NCI-H460 (cell line): ENCODE measurements at regions not wholly inside any gene's neighbourhood (a gene's known extent, or its start where the extent isn't known, plus 50 kb on each side); places are given as distances from the start of the nearest gene placed in this dataset.
A peak's percentile ranks its signal among the peaks of the same experiment; 100 is the strongest.

Experiments used
- DNase-seq: peaks from one replicate; pipeline ENCODE4 v3.0.0-alpha.2; 2016; ENCODE audit warnings: low read depth; ENCODE audit errors: extremely low read depth

- DNase-seq, result no peak
These were observed 148.3 kb downstream of the ACTL8 start for GRCh38 chr1:17903386-17903785.

- no peak for DNase-seq
These were observed 149.2 kb downstream of the ACTL8 start for GRCh38 chr1:17904290-17904689.

GRCh38 chr1:17907999-17908398, 152.9 kb downstream of the ACTL8 start:
- no peak for DNase-seq

GRCh38 chr1:17908945-17909344, 153.8 kb downstream of the ACTL8 start:
- DNase-seq, result no peak

DNA sequence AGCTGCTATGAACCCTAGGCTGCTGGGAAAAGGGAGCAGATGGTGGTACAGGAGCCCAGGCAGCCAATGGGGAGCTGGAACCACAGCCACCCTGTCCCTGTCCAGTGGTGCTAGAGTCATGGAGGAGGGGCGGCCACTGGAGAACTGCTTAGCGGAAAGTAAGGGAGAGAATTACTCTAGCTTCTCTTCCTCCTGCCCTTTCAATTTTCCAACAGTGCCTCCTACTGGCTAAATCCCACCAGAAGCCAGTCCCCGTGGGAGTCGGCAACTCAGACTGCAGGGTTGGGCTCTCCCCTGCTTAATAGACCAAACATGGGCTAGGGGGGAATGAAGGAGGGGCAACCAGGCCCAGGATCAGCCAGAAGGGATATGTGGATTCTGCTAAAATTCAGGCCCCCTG, 154.5 kb downstream of the ACTL8 start:
- no peak for DNase-seq

GRCh38 chr1:17911791-17912190, 156.7 kb downstream of the ACTL8 start:
- no peak for DNase-seq

DNA sequence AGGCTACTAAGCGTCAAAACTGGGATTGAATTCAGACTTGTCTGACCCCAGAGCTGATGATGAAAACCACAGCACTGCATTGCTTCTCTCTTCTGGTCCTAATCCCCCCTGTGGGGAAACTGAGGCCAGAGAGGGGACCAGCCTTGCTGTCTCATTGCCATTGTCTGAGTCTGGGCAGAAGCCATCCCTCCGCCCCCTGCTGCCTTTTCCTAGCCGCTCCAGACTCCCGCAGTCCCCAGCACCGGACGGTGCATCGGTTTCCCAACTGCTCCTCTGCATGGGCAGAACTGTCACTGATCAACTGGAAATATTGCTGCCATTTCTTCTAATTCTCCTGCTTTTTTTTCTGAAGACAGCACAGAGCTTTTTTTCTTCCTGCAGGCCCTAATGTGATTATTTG, 157.4 kb downstream of the ACTL8 start:
- no peak for DNase-seq

DNA sequence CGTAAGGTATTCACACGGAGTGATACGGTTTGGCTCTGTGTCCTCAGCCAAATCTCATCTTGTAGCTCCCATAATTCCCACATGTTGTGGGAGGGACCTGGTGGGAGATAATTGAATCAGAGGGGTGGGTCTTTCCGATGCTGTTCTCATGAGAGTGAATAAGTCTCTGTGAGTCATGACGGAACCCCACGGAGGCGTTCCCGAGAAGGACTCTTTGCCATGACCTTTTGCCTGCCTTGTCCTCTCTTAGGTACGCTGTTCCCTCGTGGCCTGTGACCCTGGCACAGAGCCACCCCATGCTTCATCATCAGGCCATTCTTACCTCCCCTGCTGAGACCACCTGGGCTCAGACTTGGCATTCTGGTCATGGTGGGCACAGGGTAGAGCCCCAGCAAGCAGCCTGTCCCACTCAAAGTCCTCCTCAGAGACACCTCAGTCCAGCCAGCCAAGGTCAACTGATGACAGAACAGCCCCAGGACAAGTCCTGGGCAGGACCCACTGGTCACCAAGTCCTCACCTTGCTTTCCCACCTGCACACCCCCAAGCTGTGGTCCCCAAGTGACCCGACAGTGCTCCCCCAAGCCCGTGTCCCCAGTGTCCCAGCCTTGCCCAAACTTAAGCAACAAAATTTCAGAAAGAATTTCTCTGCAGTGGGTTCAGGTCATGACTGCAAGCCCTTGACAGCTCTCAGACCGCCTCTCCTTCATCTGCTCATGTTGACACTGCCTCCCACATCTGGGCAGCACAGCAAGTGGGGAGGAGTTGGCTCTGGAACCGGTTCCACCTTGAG, 158.4 kb downstream of the ACTL8 start:
- no peak for DNase-seq

GRCh38 chr1:17914131-17914530, 159.0 kb downstream of the ACTL8 start:
- no peak for DNase-seq

DNA sequence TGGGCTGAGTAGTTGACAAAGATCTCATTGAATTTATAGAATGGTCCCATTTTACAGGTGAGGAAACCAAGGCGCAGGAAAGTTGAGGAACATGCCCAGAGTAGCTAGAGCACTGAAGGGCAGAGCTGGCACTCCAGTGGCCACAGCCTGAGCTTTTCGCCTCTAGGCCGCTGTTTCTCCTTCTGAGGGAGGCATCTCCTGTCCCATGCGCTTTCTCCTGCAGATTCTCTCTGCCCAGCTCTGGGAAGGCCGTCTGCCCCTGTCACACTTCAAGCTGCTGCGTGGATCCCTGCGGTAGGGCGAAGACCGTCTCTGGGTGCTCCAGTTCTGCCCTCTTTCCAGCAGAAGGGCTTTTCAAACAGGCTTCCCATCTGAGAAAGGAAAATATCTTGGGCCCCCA, 159.9 kb downstream of the ACTL8 start:
- no peak for DNase-seq

GRCh38 chr1:17915511-17916197, 160.5 kb downstream of the ACTL8 start:
- DNase-seq, result no peak

- no peak for DNase-seq
These were observed 161.6 kb downstream of the ACTL8 start for GRCh38 chr1:17916702-17917101.

- peak; percentile 27 for DNase-seq
These were observed 164.6 kb downstream of the ACTL8 start for GRCh38 chr1:17919525-17920439.

- no peak for DNase-seq
These were observed 165.9 kb downstream of the ACTL8 start for GRCh38 chr1:17920881-17921640.

DNA sequence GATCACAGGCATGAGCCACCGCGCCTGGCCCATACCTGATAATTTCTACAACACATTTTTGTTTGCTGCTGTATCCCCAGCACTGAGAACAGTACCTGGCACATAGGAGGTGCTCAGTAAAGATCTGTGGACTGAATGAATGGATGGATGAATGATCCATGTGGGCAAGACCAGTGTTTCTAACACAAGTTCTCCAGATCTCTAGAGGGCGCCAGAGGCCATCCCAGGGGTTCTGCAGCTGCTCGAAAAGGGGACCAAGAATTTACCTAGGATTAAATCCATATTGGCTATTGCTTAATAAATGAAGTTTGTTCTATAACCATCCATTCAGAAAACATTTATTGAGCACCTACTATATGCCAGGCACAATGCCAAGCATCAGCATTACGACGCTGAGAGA, 167.7 kb downstream of the ACTL8 start:
- peak; percentile 13 for DNase-seq

DNA sequence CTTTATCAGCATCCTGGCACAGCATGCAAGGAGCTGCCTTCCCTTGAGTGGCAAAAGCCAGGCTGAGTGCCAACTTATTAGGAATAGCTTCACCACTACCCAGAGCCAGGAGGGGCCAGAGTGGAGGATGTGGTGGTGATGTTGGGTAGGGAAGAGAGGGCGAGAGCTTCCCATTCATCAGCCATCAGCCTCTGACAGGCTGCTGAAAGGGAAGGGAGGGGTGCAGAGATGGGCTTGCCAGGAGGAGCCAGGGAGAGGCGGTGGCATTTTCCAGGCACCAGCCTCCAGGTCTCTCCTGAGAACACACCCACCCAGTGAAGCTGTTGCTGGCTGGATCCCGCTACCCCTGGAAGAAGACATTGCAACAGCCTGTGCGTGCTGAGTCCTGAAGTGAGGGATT, 168.5 kb downstream of the ACTL8 start:
- no peak for DNase-seq

DNA sequence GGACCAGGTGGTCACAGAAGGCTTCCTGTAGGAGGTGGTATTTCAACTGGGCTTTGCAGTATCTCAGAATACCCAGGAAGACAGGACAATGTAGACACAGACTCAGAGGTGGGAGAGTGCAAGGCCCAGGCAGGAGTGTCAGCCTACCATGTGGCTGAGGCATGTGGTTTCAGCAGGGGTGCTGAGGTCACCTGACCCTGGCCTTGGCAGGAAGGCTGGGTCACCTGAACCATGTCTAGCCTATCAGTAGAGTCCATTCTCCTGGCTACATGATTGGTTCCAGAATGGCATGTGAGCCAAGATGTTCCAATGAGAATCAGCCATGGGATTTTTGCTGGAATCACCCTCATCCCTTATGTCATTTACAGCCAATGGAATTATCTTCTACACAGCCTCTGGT, 169.4 kb downstream of the ACTL8 start:
- DNase-seq, result no peak

GRCh38 chr1:17925290-17926237, 170.4 kb downstream of the ACTL8 start:
- no peak for DNase-seq

DNA sequence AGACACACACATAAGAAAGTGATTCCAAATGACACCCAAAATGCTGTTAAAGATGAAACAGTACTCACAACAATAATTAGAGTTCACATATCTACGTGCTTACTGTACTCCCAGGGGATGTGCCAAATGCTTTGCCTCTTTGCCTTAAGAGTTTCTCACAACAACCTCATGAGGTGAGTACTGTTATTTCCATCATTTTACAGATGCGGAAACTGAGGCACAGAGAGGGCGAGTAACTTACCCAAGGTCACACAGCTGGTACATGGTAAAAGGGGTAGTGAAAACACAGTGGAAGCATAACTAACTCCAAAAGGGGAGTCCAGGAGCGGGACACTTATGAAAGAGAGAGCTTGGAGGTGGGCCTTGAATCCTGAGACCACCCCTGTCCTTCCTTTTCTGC, 171.8 kb downstream of the ACTL8 start:
- DNase-seq, result no peak
